HCEC 1CT (cell line): ENCODE measurements at regions not wholly inside any gene's neighbourhood (a gene's known extent, or its start where the extent isn't known, plus 50 kb on each side); places are given as distances from the start of the nearest gene placed in this dataset.
"Not testable (repeated sequence)": the region's sequence is repeated elsewhere in the genome, so short reads cannot be mapped to it uniquely, and the experiment has no call there.

Source experiments
- DNase-seq: peaks from one replicate; pipeline ENCODE4 v3.0.0-alpha.2; 2017

DNA sequence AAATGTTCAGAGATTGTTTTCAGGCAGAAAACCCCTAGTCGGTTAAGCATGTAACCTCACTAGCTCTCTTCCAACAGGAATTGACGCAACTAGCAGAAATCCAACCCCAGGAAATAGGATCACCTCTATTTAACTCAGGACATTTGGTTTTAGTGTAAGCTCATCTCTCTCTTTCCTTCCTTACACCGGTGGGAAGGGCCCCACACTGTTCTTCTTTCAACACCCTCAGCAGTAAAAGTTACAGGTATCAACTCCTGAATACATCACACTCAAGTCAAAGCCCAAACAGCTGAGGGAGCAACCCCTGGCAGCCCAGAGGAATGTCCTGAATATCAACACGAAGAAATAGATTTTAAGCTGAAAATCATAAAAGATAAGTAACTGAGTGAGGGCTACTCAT lies 191.2 kb upstream of the KIF2B start:
- DNase-seq, result no peak

GRCh38 chr17:53630638-53631037 lies 192.1 kb upstream of the KIF2B start:
- peak; percentile 23 for DNase-seq

DNA sequence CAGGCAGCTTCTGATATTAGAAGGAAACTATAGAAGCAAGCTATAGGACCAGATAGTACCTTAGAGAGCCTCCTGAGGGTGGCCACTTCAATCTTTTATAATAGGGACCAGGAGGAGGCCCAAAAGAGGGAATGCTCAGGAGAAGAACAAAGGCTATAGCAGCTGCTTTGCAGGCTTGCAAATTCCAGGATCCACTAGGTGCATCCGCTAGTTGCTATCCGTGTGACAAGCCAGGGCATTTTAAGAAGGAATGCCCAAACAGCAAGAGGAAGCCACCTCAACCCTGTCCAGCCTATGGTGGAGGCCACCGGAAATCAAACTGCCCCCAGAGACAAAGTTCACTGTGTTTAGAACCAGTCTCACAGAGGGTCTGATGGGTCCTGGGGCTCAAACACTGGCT lies 192.6 kb upstream of the KIF2B start:
- no peak for DNase-seq

DNA sequence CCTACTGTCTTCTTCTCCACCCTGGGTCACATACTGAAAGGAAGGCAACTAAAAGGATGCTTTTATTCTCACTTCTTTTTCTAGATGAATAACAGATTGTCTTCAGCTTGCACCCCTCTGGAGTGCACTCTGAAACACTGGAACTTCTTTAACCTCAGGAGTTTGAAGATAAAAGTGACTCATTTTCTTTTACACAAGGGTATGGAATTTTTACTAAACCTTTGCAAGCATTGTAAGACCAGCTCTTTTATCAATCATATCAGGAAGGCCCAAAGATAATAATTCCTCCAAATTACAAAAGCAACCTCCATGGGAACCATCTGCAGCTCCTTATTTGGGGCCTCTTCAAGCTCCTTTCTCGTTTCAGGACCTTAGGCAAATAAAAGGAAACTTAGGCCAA lies 193.5 kb upstream of the KIF2B start:
- peak; percentile 39 for DNase-seq

GRCh38 chr17:53628011-53628410 lies 194.7 kb upstream of the KIF2B start:
- peak; percentile 87 for DNase-seq

DNA sequence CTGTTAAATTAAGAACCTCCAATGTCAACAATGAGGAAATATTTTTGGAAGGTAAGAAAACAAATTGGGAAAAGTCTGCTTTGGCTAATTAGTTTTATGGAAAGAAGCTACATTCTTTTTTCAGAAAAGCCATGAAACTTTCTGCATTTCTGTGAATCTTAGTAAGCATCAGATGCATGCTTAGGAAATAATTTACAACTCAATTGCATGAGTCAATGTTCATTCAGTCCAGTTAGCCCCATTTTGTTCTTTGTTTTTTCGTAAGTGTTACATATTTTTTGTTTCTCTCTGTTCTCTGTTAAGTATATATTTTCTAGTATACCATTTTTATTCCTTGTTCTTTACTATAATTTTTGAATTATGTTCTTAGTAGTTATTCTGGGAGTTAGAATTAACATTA lies 195.2 kb upstream of the KIF2B start:
- DNase-seq, result peak; percentile 81

- peak; percentile 83 for DNase-seq
These were observed 196.4 kb upstream of the KIF2B start for GRCh38 chr17:53626286-53626685.

DNA sequence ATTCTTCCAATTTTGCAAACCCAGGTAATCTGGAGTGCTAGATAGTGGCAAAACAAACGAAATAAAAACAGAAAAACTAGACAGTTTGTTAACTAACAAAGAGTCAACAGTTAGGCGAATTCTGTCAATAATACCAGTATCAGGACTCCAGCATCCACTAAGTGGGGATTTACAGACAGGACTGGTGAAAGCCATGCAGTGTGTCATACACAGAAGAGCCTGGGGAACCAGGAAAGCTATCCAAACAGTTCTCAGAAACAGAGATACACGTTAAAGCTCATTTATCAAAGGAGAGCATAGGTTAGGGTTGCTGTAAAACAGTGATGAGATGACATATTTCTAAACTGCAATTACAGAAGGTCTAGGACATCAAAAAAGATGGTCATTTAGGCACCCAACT lies 203.7 kb upstream of the KIF2B start:
- DNase-seq, result no peak

GRCh38 chr17:53608208-53608607 lies 214.5 kb upstream of the KIF2B start:
- DNase-seq, result not testable (repeated sequence)

- DNase-seq, result no peak
These were observed 215.3 kb upstream of the KIF2B start for GRCh38 chr17:53607475-53607874.

DNA sequence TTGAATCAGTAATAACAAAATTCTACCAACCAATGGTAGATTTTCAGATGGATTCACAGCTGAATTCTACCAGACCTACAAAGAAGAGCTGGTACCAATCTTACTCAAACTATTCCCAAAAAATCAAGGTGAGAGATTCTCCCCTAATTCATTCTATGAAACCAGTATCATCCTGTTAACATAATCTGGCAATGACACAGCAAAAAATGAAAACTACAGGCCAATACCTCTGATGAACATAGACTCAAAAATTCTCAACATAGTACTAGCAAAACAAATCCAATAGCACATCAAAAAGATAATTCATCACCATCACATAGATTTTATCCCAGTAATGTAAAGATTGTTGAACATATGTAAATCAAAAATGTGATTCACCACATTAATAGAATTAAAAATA lies 234.4 kb upstream of the KIF2B start:
- no peak for DNase-seq

GRCh38 chr17:53574038-53574437 lies 248.7 kb upstream of the KIF2B start:
- DNase-seq, result no peak

DNA sequence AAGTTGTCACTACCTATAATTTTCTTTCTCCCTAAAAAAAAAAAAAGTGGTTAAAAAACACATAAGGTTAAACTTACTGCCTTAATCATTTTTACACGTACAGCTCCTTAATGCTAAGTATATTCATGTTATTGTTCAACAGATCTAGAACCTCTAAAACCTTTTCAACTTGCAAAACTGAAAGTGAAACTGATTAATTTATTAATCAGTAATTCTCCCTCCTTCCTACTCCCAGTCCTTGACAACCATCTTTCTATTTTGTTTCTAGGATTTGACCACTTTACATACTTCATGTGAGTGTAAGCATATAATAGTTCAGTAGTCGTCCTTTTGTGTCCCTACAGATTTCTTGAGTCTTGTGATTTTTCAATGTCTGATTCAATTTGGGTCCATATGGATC lies 251.4 kb upstream of the KIF2B start:
- DNase-seq, result peak; percentile 13

GRCh38 chr17:53570731-53571130 lies 252.0 kb upstream of the KIF2B start:
- peak; percentile 5 for DNase-seq

GRCh38 chr17:53560953-53561352 lies 261.8 kb upstream of the KIF2B start:
- no peak for DNase-seq

DNA sequence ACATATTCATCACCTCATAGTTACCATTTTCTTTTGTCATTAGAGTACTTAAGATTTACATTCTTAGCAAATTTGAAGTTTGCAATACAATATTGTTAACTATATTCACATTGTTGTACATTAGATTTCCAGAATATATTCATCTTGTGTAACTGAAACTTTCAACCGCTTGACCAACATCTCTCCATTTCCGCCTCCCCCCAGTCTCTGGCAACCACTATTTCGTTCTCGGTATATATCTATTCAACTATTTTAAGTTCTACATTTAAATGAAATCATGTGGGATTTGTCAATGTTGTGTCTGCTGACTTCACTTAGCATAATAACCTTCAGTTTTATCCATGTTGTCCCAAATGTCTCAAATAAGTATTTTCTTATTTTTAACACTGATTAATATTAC lies 274.5 kb upstream of the KIF2B start:
- DNase-seq, result no peak

DNA sequence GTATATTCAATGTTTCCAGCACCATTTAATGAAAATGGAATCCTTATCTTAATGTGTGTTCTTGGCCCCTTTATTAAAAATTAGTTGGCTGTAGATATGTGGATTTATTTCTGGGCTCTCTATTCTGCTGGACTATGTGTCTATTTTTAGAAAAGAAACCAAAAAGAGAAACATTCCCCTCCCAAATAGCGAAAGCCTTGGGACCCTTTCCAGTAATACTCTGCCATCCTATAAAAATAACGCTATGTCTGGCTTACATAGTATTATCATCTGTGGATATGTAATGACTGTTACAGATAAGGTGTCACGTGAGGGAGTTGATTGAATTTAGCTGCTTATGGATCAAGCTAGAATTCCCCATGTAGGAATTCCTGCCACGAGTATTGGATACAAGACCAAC lies 279.3 kb upstream of the KIF2B start:
- DNase-seq, result no peak

GRCh38 chr17:53538129-53538617 lies 284.6 kb upstream of the KIF2B start:
- no peak for DNase-seq

- DNase-seq, result no peak
These were observed 295.3 kb upstream of the KIF2B start for GRCh38 chr17:53527473-53527872.

DNA sequence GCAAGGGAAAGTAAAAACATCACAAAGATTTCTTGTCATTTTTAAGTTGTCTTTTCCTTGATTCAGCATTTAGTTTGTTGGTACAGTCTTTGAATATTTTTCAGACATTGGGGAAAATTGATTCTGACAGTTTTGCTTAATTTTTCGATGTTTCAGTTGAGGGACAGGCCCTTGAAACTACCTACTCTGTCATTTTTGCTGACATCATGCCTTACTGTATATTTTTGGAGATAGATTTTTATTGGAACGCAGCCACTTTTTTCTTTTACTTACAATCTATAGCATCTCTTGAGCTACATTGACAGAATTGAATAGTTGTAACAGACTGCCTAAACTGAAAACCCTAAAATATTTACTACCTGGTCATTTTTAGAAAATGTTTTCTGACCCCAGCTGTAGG lies 297.1 kb upstream of the KIF2B start:
- no peak for DNase-seq

GRCh38 chr17:53516636-53517035 lies 306.1 kb upstream of the KIF2B start:
- peak; percentile 35 for DNase-seq

DNA sequence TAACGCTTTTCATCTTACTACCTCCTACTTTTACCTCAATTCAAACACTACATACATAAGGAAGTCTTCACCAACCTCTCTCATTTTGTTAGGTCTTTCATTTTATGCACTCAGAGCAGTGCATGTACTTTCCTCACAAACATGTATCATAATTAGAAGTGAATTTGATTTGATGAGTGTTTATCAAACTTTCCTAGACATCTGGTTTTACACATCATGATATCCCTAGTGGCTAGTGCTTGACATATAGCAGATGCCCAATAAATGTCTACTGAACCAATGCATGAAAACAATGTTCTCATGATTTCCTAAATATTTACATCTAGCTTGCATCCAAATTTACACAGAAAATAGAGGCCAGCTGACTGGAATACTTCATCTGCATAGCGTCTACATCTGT lies 323.4 kb upstream of the KIF2B start:
- no peak for DNase-seq

DNA sequence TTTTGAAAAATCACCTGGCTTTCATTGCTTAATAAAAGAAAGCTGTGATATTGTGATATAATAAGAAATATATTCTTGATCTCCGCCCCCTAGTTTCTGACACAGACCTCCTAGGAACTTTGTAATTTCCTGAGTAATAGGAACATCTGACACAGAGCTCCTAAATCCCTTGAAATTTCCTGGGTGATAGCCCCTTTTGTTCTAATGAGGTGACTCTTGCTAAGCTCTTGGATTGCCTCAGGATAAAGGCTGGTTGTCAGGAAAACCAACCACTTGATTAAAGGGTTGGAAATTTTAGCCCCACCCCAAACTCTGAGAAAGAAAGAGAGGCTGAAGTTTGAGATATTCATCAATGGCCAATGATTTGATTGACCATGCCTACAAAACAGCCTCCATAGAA lies 326.4 kb upstream of the KIF2B start:
- DNase-seq, result no peak

DNA sequence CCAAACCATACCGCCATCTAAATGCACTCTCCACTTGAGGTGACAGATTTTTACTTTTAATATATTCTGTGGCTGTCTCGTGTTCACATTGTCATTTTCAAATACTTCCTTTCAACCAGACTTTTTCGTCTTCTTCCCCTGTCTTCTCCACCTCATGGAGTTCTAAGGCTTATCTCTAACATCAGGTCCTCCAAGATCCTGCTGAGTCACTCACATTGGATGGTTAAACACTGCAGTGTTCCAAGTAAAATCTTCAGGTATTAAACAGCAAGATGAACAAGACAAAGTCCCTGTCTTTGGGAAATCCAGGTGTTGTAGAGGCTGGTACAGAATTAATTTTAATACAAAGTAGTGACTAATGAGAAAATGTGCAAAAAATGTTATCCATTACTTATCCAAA lies 330.2 kb upstream of the KIF2B start:
- no peak for DNase-seq

- DNase-seq, result no peak
These were observed 332.2 kb upstream of the KIF2B start for GRCh38 chr17:53490447-53490968.

- DNase-seq, result no peak
These were observed 339.0 kb upstream of the KIF2B start for GRCh38 chr17:53483704-53484103.
